ENCODE measurements at regions not wholly inside any gene's neighbourhood (a gene's known extent, or its start where the extent isn't known, plus 50 kb on each side); places are given as distances from the start of the nearest gene placed in this dataset.
"Not testable (repeated sequence)": the region's sequence is repeated elsewhere in the genome, so short reads cannot be mapped to it uniquely, and the experiment has no call there.

GRCh38 chr22:11690170-11690569 is 3837.8 kb upstream of the OR11H1 start:
- FAIRE-seq; H3K4me3 ChIP-seq; intact Hi-C loops (cut with DNase I); H3K36me3 ChIP-seq; H3K27ac ChIP-seq; H3K27me3 ChIP-seq; H3K4me1 ChIP-seq; ATAC-seq; H3K9me3 ChIP-seq: not testable (repeated sequence)
- peak in 1 of 6 donors; percentile 58 for DNase-seq
- WGBS, 2 donors, result 50 to 63% methylated on average over 1 of the region's 1 CpG

GRCh38 chr22:11703588-11703987 is 3824.4 kb upstream of the OR11H1 start:
- H3K36me3 ChIP-seq; ATAC-seq; H3K4me3 ChIP-seq; intact Hi-C loops (cut with DNase I); H3K4me1 ChIP-seq; FAIRE-seq; H3K9me3 ChIP-seq; H3K27ac ChIP-seq; DNase-seq; H3K27me3 ChIP-seq: not testable (repeated sequence)
- 49 to 51% methylated on average over 10 of the region's 14 CpGs for WGBS, 2 donors

GRCh38 chr22:11706826-11707225 is 3821.2 kb upstream of the OR11H1 start:
- WGBS, 2 donors, result 60% methylated on average over 15 of the region's 35 CpGs; no CpG with 5 or more reads in 1 of the 2 donors
- H3K27me3 ChIP-seq; H3K4me3 ChIP-seq; H3K4me1 ChIP-seq; intact Hi-C loops (cut with DNase I); DNase-seq; H3K9me3 ChIP-seq; H3K27ac ChIP-seq; FAIRE-seq; ATAC-seq; H3K36me3 ChIP-seq: not testable (repeated sequence)
